ENCODE measurements at regions not wholly inside any gene's neighbourhood (a gene's known extent, or its start where the extent isn't known, plus 50 kb on each side); places are given as distances from the start of the nearest gene placed in this dataset.

DNA sequence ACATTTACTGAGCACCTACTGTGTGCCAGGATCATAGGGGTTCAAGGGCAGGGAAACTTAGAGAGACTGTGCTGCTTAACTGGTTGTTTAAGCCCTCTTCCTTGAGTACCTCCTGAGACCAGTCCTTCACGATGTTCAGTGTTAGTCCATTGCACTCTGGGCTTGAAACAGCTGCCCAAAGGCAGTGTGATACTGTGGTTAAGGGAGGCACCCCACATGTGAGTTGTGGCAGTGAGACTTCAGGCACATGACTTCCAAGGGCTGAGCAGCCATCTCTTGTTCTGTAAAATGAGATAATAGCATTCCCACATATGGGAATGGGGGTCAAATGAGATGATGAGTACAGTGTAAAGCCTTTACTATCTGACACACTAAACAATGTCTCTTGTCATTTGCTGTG is 75.1 kb downstream of the LINGO1 start:
- DNase-seq (ENCODE audit: low read depth, low spot score) = no peak

DNA sequence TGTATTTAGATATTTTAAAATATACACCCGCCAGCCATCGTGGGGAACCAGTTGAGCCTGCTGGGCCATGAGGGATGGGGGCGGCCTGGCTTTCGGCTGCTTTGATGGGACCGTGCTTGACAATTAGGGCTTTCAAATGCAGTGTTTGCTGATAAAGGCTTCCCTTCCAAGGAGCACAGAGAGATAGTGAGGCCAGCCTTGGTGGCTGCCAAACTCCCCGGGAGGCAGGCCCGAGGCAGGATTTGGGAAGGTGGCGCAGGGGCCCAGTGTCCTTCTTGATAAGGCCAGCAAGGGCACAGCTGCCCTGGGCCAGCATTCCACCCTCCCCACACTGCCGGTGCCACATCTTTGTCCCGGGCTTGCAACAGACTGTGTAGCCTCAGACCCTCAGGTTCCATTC is 75.6 kb downstream of the LINGO1 start:
- DNase-seq (ENCODE audit: low read depth, low spot score) = no peak

DNA sequence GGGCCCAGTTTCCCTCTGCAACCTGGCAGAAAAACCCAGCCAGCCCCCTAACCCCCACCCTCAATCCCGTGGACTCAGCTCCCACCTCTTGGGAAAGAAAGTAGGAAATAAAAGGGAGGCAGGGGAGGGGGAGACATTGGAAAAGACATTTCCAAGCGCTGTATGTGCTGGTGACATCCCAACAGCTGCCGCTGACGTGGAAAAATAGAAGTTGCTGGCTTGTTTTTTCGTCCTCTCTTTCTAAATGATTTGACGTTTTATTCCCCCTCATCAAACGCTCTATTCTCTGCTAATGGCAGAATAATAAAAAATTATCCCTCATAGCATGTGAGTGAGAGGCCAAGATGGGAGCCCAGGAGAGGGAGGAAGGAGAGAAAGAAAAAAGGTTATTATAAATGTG is 76.1 kb downstream of the LINGO1 start:
- no peak for DNase-seq (ENCODE audit: low read depth, low spot score)

DNA sequence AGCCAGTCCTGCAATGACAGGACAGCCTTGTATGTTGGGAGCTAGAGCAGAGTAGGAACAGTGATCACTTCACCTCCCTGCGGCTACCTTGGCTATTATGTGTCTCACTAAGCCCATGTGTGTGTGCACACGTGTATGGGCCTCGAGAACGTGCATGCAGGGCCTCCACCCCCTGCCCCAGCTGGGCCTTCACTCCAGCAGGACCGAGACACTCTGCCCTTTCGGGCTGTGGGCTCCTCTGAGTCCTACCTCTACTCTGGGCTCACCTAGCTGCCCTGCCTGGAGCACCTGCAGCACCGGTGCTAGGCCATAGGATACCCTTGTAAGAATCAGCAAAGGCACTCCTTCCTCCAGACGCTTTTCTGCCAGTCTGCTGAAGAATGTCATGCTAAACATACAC is 77.5 kb downstream of the LINGO1 start:
- no peak for DNase-seq (ENCODE audit: low read depth, low spot score)

DNA sequence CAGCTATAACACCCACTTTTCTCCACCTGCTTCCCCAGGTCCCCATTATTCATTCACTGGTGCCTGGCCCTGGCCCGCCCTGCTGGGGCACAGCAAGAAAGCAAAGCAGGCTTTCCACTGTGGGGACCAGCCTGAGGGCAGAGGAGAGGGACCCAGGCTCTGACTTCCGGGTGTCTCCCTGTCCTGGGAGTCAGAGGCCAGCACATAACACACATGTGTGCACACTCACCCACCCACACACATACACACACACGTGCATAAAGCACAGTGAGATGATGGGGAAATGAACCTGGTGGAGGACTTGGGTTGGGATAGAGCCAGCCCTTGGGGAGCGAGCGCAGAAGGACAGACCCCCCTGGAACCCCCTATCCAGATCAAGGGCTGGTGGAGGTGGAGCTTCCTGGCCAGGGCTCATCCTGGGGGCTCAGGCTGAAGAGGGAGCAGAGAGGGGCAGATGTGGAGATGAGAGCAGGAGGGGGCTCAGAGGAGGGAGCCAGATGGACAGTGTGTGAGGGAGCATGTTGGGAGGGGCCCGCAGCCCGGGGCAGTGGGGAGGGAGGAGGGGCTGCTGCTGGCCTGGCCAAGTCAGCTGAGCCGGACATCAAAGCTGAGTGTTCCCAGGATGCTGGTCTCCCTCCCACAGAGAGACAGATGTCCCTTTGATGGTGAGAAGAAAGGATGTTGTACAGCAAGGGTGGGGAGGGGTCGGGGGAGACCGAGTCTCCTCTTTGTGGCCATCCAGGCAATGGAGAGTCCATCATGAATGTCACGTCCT is 78.2 kb downstream of the LINGO1 start:
- DNase-seq (ENCODE audit: low read depth, low spot score) = no peak

DNA sequence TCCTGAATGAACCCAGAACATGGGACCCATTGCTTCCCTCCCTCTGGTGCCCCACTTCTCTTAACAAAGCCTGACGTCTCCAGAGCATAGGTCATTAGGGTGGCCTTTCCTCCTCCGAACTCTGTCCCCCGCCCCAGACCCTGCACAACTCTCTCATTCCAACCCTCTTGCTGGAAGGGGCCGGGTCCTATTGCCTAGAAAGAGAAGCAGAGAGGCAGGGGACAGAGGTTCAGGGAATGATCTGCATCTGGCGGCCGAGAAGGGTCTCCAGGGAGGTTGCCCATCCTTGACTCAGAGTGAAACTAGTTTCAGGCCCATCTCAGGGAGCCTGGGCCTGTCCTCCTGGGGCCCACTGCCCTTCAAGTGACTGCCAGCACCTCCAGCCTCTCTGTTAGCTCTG is 79.0 kb downstream of the LINGO1 start:
- DNase-seq (ENCODE audit: low read depth, low spot score) = no peak

DNA sequence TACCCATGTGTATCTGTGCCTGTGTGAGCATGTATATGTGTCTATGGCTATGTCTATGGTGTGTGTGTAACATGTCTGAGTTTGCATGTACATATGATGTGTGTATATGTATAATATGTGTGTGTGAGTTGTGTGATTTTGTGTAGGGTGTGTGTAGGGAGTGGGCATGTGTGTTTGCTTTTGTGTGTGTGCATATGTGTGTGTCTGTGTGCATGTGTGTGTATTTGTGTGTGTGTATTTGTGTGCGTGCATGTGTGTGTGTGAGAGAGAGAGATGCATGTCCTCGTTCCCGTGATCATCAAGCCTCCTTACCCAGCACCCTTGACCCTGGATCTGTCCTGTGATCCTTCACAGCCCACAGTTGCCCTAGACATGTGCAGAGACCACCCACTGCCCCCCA is 79.5 kb downstream of the LINGO1 start:
- DNase-seq (ENCODE audit: low read depth, low spot score) = no peak

DNA sequence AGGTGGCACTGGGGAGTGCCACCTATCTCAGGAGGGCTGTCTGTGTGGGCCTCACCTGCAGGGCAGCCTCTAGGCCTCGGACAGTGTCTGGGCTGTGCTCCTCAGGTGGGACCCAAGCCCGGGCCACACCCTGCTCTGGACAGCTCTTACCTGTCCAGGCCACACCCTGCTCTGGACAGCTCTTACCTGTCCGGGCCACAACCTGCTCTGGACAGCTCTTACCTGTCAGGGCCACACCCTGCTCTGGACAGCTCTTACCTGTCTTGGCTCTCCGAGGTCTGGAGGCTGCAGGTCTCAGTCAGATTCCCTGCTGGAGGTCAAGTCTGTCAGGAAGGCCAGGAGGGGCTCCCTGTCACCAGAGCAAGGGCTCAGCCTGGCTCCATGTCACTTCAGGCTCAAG is 80.6 kb downstream of the LINGO1 start:
- no peak for DNase-seq (ENCODE audit: low read depth, low spot score)

DNA sequence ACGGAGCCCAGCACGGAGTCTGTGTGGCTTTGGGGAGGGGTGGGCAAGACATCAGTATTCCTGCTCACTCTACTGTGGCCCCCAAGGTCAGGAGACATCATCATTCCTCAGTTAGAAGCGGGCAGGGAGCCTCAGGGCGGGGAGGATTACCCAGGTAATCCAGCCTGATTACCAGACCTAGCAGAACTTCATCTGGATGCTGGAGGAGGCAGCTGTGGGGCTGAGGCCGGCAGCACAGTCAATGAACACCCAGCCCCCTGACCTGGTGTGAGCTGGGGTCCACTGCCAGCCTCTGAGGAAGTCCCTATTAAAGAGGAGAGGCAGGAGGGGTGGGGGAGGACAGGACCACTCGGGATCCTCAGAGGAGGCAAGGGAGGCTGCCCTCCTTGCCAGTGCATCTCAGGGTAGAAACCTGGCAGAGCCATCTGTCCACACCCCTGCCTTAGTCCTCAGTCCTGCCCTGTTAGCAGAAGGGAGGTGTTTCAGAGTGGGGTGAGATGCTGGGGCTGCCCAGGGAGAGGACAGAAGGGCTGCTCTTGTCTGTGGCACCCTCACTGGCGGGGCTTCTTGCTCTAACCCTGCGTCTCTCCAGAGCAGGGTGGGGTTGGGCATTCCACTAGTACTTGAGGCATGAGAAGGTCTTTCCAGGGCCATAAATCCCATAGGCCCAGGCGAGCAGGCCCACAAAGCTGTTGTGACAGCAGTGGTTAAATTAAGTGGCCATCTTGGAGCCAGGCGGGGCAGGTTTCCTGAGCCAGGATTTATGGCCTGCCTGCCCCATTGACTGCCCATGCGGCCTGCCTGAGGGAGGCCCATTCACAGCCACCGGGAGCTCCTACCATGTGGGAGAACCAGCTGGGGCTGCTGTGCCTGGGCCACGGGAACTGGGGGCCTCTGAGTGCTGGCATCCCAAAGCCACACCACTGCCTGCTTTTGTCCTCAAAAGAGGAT is 82.1 kb downstream of the LINGO1 start:
- no peak for DNase-seq (ENCODE audit: low read depth, low spot score)

DNA sequence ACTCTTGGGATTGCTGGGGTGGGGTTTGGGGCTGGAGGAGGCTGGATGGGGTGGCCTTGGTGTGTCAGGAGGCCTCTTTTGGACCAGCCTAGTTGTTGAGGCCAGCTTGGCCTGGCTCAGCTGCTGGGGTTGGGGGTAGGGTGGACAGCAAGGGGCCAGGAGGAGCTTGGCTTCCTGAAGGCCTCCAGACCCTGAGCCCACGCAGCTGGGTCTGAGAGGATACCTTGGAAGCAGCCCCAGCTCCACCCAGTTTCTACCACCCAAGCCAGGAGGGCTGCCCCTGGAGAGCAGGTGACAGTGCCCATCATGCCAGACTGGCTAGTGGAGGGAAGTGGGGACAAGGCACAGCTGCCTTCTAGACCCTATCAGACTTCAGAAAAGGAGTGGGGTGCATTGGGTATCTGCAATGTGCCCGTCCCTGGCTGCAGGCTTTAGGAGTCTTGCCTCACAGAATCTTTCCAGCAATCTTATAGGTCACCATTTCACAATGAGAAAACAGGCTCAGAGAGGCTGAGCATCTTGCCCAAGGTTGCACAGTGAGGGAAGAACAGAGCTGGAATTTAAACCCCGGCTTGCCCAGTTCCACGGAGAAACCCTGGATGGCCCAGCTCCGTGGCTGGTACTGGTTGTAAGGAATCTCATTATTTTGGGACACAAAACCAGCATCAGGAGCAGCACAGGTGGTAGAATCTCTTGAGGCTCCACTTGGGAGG is 83.0 kb downstream of the LINGO1 start:
- DNase-seq (ENCODE audit: low read depth, low spot score) = no peak

DNA sequence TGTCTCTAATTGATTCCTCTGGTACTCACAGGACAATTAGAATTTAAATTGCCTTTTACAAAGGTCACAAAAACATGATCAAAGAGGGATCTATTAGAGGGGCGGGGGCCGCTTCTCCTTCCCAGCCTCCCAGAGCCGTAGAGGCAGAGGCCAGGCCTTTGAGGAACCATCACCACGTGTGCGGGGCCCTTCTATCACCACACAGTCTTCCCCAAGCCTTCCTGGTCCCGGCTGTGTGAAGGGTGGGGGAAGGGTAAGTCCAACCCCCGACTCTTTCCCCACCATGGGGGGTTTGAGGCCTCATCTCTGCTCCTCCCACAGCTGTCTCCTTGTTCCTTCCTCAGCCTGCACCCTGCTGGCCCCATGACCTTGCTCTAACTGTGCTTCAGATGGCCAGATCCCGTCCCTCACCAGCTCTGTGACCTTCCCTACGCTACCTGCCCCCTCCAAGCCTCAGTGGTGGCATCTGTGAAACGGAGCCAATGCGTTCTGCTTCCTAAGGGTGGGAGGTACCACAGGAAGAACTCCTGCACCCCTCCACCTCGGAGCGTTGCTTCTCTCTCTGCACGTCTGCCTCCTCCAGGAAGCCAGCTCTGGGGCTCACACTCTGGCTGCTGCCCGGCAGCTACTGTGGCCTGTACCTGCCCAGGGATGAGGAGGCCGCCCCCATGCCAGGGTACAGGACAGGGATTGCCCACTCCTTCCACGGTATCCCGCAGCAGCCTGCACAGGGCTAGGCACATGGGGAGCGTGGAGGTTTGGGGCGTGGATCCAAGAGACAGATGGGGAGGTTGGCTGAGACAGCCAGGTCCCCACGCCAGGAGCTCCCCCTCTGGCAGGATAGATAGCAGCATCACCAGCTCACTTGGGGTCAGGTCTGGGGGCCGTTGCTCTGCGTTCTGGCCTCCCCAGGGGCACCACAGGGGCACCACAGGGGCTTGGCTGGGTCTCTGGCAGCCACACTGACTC is 83.8 kb downstream of the LINGO1 start:
- no peak for DNase-seq (ENCODE audit: low read depth, low spot score)

DNA sequence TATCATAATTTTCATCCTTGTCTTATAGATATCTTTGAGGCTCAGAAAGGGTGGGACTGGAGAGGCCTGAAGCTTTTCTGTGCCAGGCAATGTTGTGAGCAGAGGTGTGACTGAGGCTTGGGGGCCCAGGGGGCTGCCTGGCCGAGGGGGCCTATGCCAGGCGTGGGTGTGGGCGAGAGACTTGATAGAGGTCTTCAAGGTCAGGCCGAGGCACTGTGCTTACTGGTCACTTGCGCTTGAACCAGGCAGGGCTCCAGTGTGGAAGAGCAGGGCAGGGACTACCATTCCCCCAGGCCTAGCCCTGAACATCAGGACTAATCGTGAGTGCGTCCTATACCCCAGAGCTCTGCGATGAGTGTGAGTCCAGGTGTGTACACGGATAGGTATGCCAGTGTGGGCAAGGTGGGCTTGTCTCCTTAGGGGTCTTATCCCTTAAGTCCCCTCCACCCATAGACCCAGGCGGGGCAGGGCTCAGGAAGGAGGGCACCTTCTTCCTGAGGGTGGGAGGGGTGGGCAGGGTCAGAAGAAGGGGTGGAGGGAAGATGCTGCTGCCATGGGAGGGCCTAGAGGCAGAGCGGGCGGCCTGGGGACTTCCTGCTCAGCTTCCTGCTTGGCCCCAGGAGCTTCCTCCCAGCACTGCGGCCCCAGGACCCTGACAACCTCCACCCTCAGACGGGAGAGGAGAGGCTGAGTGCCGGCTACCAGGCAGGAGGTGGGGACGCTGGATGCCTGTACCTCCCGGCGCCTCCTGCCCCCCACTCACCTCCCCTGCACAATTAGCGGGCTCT is 84.7 kb downstream of the LINGO1 start:
- DNase-seq (ENCODE audit: low read depth, low spot score) = no peak

DNA sequence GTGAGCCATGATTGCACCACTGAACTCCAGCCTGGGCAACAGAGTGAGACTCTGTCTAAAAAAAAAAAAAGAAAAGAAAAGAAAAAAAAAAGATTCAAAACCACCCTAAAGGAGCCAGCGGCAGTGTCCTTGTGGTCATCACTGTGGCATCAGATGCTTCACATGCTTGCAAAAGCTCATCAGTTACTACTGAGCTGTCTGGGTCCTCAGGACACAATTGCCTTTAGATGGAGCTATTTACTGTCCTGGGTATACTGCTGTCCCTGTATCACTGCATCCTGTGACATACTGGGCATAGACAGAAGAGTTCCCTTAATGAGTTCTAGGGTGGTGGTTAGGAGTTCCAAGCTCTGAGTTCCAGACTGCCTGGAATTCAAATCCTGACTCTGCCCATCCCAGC is 85.8 kb downstream of the LINGO1 start:
- DNase-seq (ENCODE audit: low read depth, low spot score) = no peak

DNA sequence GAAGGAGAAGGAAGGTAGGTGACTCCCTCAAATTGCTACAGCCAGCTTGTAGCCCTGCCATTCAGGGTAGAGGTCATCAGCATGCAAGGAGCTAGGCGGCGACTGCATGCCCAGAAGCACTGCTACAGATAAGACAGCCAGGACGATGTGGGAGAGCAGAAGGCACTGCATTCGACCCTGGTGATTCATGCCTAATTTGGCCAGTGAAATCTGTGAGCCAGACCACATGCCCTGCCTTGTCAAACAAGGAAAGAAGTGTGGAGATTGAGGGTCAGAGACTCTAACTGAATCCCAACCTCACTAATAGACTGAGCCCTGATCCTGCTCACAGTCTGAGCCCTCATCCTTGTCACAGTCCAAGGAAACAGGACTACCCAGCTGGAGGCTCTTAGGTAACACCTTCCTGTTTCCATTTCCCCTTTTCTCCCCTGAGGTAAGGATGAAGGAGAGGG is 86.6 kb downstream of the LINGO1 start:
- DNase-seq (ENCODE audit: low read depth, low spot score) = no peak

DNA sequence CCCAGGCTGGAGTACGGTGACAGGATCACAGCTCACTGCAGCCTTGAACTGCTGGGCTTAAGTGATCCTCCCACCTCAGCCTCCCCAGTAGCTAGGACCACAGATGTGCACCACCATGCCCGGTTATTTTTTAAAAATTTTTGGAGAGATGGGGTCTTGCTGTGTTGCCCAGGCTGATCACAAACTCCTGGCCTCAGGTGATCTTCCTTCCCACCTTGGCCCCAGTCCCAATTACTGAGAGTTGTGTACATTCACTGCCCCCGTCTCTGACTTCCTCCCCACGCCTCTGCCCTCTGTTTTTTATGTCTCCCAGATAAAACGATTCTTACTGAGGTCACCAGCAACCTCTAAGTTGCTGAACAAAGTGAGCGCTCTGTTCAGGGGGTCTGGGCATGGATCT is 87.7 kb downstream of the LINGO1 start:
- no peak for DNase-seq (ENCODE audit: low read depth, low spot score)

DNA sequence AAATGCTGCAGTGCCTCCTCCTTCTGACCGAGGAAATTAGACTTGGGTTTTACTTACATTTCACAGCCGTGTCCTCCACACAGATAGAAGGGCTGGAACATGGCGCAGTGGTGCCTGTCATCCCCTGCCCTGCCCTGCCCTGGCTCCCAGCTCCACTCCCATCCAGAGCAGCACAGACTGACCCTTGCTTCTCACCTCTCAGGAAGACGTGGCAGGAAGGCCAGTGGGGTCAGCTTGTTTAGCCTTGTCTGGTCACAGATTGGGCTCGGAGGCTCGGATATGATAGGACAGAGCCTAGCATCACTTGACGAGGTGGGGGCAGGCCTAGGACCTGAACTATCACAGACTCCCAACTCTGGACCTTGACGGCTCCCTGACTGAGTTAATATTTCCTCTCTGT is 88.5 kb downstream of the LINGO1 start:
- DNase-seq (ENCODE audit: low read depth, low spot score) = no peak

DNA sequence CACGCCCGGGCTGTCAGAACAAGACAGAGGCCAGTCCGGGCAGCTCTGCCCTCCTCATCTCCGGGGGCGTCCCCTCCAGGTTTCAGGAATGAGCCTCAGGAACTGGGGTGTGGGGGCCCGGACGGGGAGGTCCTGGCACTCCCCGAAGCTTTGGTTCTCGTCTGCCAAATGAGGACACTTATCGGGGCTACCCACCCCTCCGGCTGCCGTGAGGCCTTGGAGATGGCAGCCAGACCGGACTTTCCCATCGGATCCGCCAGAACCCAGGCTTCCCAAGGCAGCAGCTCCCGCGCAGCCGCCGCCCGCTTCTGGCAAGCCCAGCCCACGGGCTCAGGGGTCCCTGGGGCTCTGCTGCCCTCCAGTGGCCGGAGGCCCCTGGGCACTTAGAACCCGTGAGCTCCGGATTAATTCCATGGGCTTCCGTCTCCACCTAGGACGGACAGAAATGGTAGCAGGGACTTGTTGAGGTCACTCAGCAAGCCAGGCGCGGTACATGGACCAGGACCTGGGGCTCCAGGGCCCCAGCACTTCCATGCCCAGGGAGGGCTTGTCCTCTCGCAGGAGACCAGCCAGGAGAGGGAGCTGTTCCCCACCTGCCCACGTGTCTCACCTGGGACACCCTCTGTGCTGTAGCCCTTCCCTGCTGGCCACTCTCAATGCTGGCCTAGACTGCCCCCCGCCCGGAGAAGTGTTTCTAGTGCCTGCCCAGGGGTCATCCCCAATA is 89.4 kb downstream of the LINGO1 start:
- peak; percentile 43 for DNase-seq (ENCODE audit: low read depth, low spot score)

DNA sequence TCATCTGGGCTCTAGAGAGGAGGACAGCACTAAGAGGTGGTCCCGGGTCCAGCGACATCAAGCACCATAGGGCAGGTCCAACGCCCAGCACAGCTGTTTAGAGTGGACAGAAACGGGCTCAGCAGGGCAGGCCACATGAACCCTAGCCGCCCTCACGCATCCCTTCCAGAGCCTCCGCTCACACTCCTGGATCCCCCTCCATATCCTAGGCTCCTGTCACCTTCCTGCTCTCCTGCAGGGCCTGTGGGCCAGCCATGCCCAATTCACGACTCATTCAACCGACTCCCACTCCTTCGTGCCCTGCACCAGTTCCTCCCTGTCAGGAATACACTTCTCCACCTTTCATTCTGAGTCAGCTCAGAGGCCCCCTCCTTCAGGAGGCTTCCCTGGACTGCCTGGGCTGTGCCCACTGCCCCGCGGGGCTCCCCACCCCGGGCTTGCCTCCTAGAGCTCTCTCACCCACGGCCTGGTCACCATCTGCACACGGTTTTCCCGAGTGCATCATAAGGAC is 90.2 kb downstream of the LINGO1 start:
- DNase-seq (ENCODE audit: low read depth, low spot score) = no peak

DNA sequence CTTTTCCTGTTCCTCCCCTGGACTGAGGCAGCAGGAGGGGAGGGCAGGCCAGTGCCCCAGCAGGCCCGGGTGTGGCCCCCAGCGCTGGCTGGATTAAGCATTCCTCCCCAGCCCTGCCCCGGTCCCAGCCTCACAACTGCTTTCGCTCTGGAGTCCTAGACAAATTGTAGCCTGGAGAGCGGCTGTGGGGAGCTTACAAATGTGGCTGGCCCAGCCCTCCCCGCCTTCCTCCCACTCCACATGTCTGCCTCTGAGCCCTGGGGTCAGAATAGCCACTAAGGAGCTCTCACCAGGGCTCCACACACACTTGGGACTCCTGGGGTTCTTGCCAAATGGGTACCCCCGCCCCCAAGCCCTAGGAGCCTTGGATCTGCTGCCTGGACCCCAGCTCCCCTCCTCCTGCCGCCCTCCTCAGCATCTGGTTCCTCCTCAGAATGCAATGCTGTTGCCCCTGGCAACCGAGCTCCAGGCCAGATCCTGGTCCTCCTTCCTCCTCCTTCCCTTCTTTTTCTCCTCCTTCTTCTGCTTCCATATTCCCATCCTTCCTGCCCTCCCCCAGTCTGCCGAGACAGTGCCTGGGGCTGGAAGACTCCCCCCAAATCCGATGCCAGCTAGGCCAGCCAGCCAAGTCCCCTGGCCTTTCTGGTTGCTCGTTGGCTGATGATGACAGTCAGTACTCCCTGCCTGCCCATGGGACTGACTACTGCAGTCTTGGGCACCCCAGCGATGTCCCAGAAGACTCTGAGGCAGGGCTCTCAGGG is 91.1 kb downstream of the LINGO1 start:
- no peak for DNase-seq (ENCODE audit: low read depth, low spot score)
